CD14-positive monocyte (primary cell): ENCODE measurements at regions not wholly inside any gene's neighbourhood (a gene's known extent, or its start where the extent isn't known, plus 50 kb on each side); places are given as distances from the start of the nearest gene placed in this dataset.

ENCODE experiments used
- DNase-seq, 3 donors: peaks; one replicate each; pipeline ENCODE4 v3.0.0-alpha.2; 2011 to 2022
- H2AFZ ChIP-seq: 2 replicates; pipeline ENCODE4 v1.6.0; 2012; ENCODE audit warnings: mild to moderate bottlenecking, low read depth, low read length, inconsistent platforms; ENCODE audit not compliant: insufficient read depth, poor library complexity, severe bottlenecking
- H3K27ac ChIP-seq, 2 donors: 1 replicate in 1 of 2; 2 replicates in 1 of 2; pipeline ENCODE4 v1.5.1; 2012 to 2013; ENCODE audit warnings: low read length in 2 of 2, control low read depth in 1 of 2, inconsistent platforms in 1 of 2, low read depth in 1 of 2, mild to moderate bottlenecking in 1 of 2
- H3K27me3 ChIP-seq, 2 donors: one replicate each; pipeline versions ENCODE4 v1.6.0 to v1.6.1; 2011 to 2013; ENCODE audit warnings: low read length in 2 of 2; ENCODE audit not compliant: control insufficient read depth in 2 of 2, insufficient read depth in 2 of 2
- H3K36me3 ChIP-seq, 2 donors: replicated peaks in 1 of 2; 1 replicate in 1 of 2; 2 replicates in 1 of 2; pipeline versions ENCODE4 v1.5.1 to v1.6.1; 2012 to 2013; ENCODE audit warnings: low read length in 2 of 2, control low read depth in 1 of 2, inconsistent platforms in 1 of 2, mild to moderate bottlenecking in 1 of 2; ENCODE audit not compliant: insufficient read depth in 2 of 2, control insufficient read depth in 1 of 2
- H3K4me1 ChIP-seq, 2 donors: 1 replicate in 1 of 2; 2 replicates in 1 of 2; pipeline versions ENCODE4 v1.5.1 to v1.6.1; 2012 to 2013; ENCODE audit warnings: low read length in 2 of 2, control low read depth in 1 of 2, inconsistent platforms in 1 of 2, mild to moderate bottlenecking in 1 of 2, moderate library complexity in 1 of 2; ENCODE audit not compliant: insufficient read depth in 2 of 2, control insufficient read depth in 1 of 2
- H3K4me2 ChIP-seq: replicated peaks from 2 replicates; pipeline ENCODE3; 2012; ENCODE audit warnings: low read length, moderate library complexity, mild to moderate bottlenecking; ENCODE audit not compliant: poor library complexity, severe bottlenecking; ENCODE audit errors: extremely low read depth
- H3K4me3 ChIP-seq, 3 experiments: fragments of 200-600 bp in 1 of 3; sonication (generic) in 1 of 3; replicated peaks in 1 of 3; 1 replicate in 2 of 3; 2 replicates in 1 of 3; pipeline ENCODE4 v1.5.1; 2011 to 2013; ENCODE audit warnings: low read length in 3 of 3, mild to moderate bottlenecking in 3 of 3, control low read depth in 2 of 3, low read depth in 2 of 3, inconsistent platforms in 1 of 3, moderate library complexity in 1 of 3
- H3K79me2 ChIP-seq: 2 replicates; pipeline ENCODE4 v1.6.0; 2012; ENCODE audit warnings: mild to moderate bottlenecking, control low read depth, inconsistent platforms, low read length, moderate library complexity; ENCODE audit not compliant: insufficient read depth
- H3K9ac ChIP-seq: 2 replicates; pipeline ENCODE4 v1.6.0; 2017; ENCODE audit warnings: low read length, mild to moderate bottlenecking; ENCODE audit not compliant: insufficient read depth, poor library complexity, severe bottlenecking
- H3K9me3 ChIP-seq, 2 donors: replicated peaks in 1 of 2; 1 replicate in 1 of 2; 2 replicates in 1 of 2; pipeline versions ENCODE4 v1.5.1 to v1.6.1; 2012 to 2013; ENCODE audit warnings: low read length in 2 of 2, control low read depth in 1 of 2; ENCODE audit not compliant: control insufficient read depth in 1 of 2, insufficient read depth in 1 of 2
- H4K20me1 ChIP-seq: 2 replicates; pipeline ENCODE4 v1.6.0; 2012; ENCODE audit warnings: mild to moderate bottlenecking, low read length, control low read depth, moderate library complexity; ENCODE audit not compliant: insufficient read depth
- H3K27ac Mint-ChIP-seq, 7 donors: one replicate each; pipeline ENCODE4 v1.8.0; 2020; ENCODE audit warnings: mild to moderate bottlenecking in 7 of 7, mixed read lengths in 7 of 7, moderate library complexity in 6 of 7, inconsistent platforms in 2 of 7
- H3K27me3 Mint-ChIP-seq, 3 donors: one replicate each; pipeline ENCODE4 v1.8.0; 2021 to 2022; ENCODE audit warnings: low read depth in 3 of 3, mild to moderate bottlenecking in 3 of 3, mixed read lengths in 3 of 3, moderate library complexity in 3 of 3, inconsistent platforms in 1 of 3
- H3K36me3 Mint-ChIP-seq, 2 donors: one replicate each; pipeline ENCODE4 v1.8.0; 2020; ENCODE audit warnings: mixed read lengths in 2 of 2, inconsistent platforms in 1 of 2, mild to moderate bottlenecking in 1 of 2
- H3K4me1 Mint-ChIP-seq: one replicate; pipeline ENCODE4 v1.8.0; 2020; ENCODE audit warnings: mild to moderate bottlenecking, mixed read lengths
- H3K4me3 Mint-ChIP-seq, 2 donors: one replicate each; pipeline ENCODE4 v1.8.0; 2020; ENCODE audit warnings: mild to moderate bottlenecking in 2 of 2, mixed read lengths in 2 of 2, moderate library complexity in 1 of 2
- H3K9me3 Mint-ChIP-seq, 7 donors: one replicate each; pipeline ENCODE4 v1.8.0; 2020 to 2022; ENCODE audit warnings: mixed read lengths in 7 of 7, mild to moderate bottlenecking in 6 of 7, moderate library complexity in 6 of 7, inconsistent platforms in 2 of 7
- CTCF ChIP-seq: fragments of 200-600 bp; IDR thresholded peaks from one replicate; pipeline ENCODE4 v1.8.0; 2022; ENCODE audit warnings: antibody characterized with exemption, mild to moderate bottlenecking
- WGBS: methylation state at CpG from one replicate; pipeline ENCODE4 v1.1.5; 2013; ENCODE audit warnings: missing lambda C conversion rate; ENCODE audit not compliant: insufficient coverage; 5-methylcytosine and 5-hydroxymethylcytosine counted together
- intact Hi-C, 2 donors: fragments of 100-400 bp; cut with micrococcal nuclease; formaldehyde crosslinking; loops; one replicate each; pipeline versions ENCODE4 v1.15.0 to v1.15.1; 2023

GRCh38 chr11:25441421-25441820 is 890.5 kb upstream of the ANO3 start:
- H3K36me3 Mint-ChIP-seq = no peaks in the 10 kb centered on the region
- intact Hi-C loops = no loop called here
- H3K27ac Mint-ChIP-seq = no peak overlapping the region
- no peak overlapping the region for H3K4me3 ChIP-seq
- H3K4me1 Mint-ChIP-seq = no peaks in the 10 kb centered on the region
- no peaks in the 10 kb centered on the region for H4K20me1 ChIP-seq
- H3K4me2 ChIP-seq = no peak overlapping the region
- no peaks in the 10 kb centered on the region for H3K27me3 Mint-ChIP-seq
- no peak for DNase-seq
- no peak overlapping the region for H3K4me3 Mint-ChIP-seq
- TF ChIP-seq CTCF = no peak
- H3K27ac ChIP-seq = no peak overlapping the region
- 83% methylated on average over 2 of the region's 3 CpGs for WGBS
- no peaks in the 10 kb centered on the region for H3K36me3 ChIP-seq
- peaks cover 0 to under 1% (median 0%) of the 10 kb centered on the region in 7 donors for H3K9me3 Mint-ChIP-seq
- H2AFZ ChIP-seq = no peak overlapping the region
- H3K9me3 ChIP-seq = no peaks in the 10 kb centered on the region
- no peaks in the 10 kb centered on the region for H3K79me2 ChIP-seq
- no peak overlapping the region for H3K9ac ChIP-seq
- no peaks in the 10 kb centered on the region for H3K4me1 ChIP-seq
- H3K27me3 ChIP-seq = no peaks in the 10 kb centered on the region

- H2AFZ ChIP-seq = no peak overlapping the region
- H3K36me3 ChIP-seq = no peaks in the 10 kb centered on the region
- intact Hi-C loops = no loop called here
- H3K9ac ChIP-seq = no peak overlapping the region
- no peaks in the 10 kb centered on the region for H3K27me3 ChIP-seq
- H3K79me2 ChIP-seq = no peaks in the 10 kb centered on the region
- H3K4me3 ChIP-seq = no peak overlapping the region
- no peaks in the 10 kb centered on the region for H3K27me3 Mint-ChIP-seq
- H3K9me3 ChIP-seq = peaks cover 0 to 3% of the 10 kb centered on the region in 2 donors
- no peaks in the 10 kb centered on the region for H3K36me3 Mint-ChIP-seq
- no peaks in the 10 kb centered on the region for H3K4me1 ChIP-seq
- no peaks in the 10 kb centered on the region for H4K20me1 ChIP-seq
- no peak for TF ChIP-seq CTCF
- no peak overlapping the region for H3K4me3 Mint-ChIP-seq
- H3K4me2 ChIP-seq = no peak overlapping the region
- H3K4me1 Mint-ChIP-seq = no peaks in the 10 kb centered on the region
- 100% methylated on average over 1 of the region's 1 CpG for WGBS
- no peak for DNase-seq
- no peak overlapping the region for H3K27ac Mint-ChIP-seq
- peaks cover 0 to 5% (median 2%) of the 10 kb centered on the region in 7 donors for H3K9me3 Mint-ChIP-seq
- no peak overlapping the region for H3K27ac ChIP-seq
Observed at GRCh38 chr11:25449091-25449490, 882.8 kb upstream of the ANO3 start.
